NCI-H1048 (cell line): ENCODE measurements at regions not wholly inside any gene's neighbourhood (a gene's known extent, or its start where the extent isn't known, plus 50 kb on each side); places are given as distances from the start of the nearest gene placed in this dataset.
"Not testable (repeated sequence)": the region's sequence is repeated elsewhere in the genome, so short reads cannot be mapped to it uniquely, and the experiment has no call there.

Experiments used
- DNase-seq: peaks from one replicate; lab custom pipeline; 2025; lab: John Stamatoyannopoulos, UW

GRCh38 chr2:167843657-167844056 lies 403.7 kb downstream of the STK39 start:
- DNase-seq: no peak

- DNase-seq: no peak
Measured at GRCh38 chr2:167843217-167843616, 404.2 kb downstream of the STK39 start.

- DNase-seq: no peak
Measured at GRCh38 chr2:167842047-167842446, 405.3 kb downstream of the STK39 start.

GRCh38 chr2:167835290-167835689 lies 412.1 kb downstream of the STK39 start:
- DNase-seq: not testable (repeated sequence)

- no peak for DNase-seq
Measured at GRCh38 chr2:167834707-167835106, 412.7 kb downstream of the STK39 start.

GRCh38 chr2:167833294-167833693 lies 414.1 kb downstream of the STK39 start:
- no peak for DNase-seq

- DNase-seq: no peak
Measured at GRCh38 chr2:167832868-167833287, 414.5 kb downstream of the STK39 start.

- no peak for DNase-seq
Measured at GRCh38 chr2:167827352-167828097, 419.9 kb downstream of the STK39 start.

GRCh38 chr2:167826906-167827305 lies 420.5 kb downstream of the STK39 start:
- no peak for DNase-seq

GRCh38 chr2:167825664-167826063 lies 421.7 kb downstream of the STK39 start:
- DNase-seq: no peak

- DNase-seq: no peak
Measured at GRCh38 chr2:167822690-167823465, 424.5 kb downstream of the STK39 start.

- DNase-seq: no peak
Measured at GRCh38 chr2:167820488-167820887, 426.9 kb downstream of the STK39 start.

GRCh38 chr2:167818521-167818920 lies 428.9 kb downstream of the STK39 start:
- no peak for DNase-seq

- DNase-seq: no peak
Measured at GRCh38 chr2:167817908-167818307, 429.5 kb downstream of the STK39 start.

GRCh38 chr2:167817422-167817821 lies 430.0 kb downstream of the STK39 start:
- no peak for DNase-seq

GRCh38 chr2:167816874-167817290 lies 430.5 kb downstream of the STK39 start:
- DNase-seq: no peak

- no peak for DNase-seq
Measured at GRCh38 chr2:167814881-167815718, 432.3 kb downstream of the STK39 start.

- DNase-seq: not testable (repeated sequence)
Measured at GRCh38 chr2:167814482-167814880, 432.9 kb downstream of the STK39 start.

- DNase-seq: not testable (repeated sequence)
Measured at GRCh38 chr2:167809799-167810198, 437.6 kb downstream of the STK39 start.

- no peak for DNase-seq
Measured at GRCh38 chr2:167803449-167803988, 443.9 kb downstream of the STK39 start.

- DNase-seq: no peak
Measured at GRCh38 chr2:167794554-167795255, 452.7 kb downstream of the STK39 start.
